LNCaP clone FGC (cell line): ENCODE measurements at regions not wholly inside any gene's neighbourhood (a gene's known extent, or its start where the extent isn't known, plus 50 kb on each side); places are given as distances from the start of the nearest gene placed in this dataset.
"Not testable (repeated sequence)": the region's sequence is repeated elsewhere in the genome, so short reads cannot be mapped to it uniquely, and the experiment has no call there.

ENCODE experiments used
- DNase-seq: peaks from one replicate; pipeline ENCODE4 v3.0.0-alpha.2; 2011; ENCODE audit warnings: low read depth
- H3K4me3 ChIP-seq: 2 replicates; pipeline ENCODE4 v1.5.1; 2011; ENCODE audit warnings: mild to moderate bottlenecking, low read depth, low read length, control low read depth
- CTCF ChIP-seq: IDR thresholded peaks from 2 replicates; pipeline ENCODE4 v1.5.1; 2012; ENCODE audit warnings: mild to moderate bottlenecking; ENCODE audit not compliant: control insufficient read depth, insufficient read depth; ENCODE audit errors: extremely low read depth

- DNase-seq, result no peak
- H3K4me3 ChIP-seq, result no peak overlapping the region
- TF ChIP-seq CTCF, result no peak
Observed at GRCh38 chr2:43006834-43007543, 214.6 kb upstream of the HAAO start.

GRCh38 chr2:43005975-43006833 lies 213.8 kb upstream of the HAAO start:
- no peak for DNase-seq
- TF ChIP-seq CTCF, result no peak
- H3K4me3 ChIP-seq, result no peak overlapping the region

GRCh38 chr2:43005245-43005974 lies 213.0 kb upstream of the HAAO start:
- H3K4me3 ChIP-seq, result no peak overlapping the region
- no peak for TF ChIP-seq CTCF
- no peak for DNase-seq

GRCh38 chr2:43004879-43005244 lies 212.5 kb upstream of the HAAO start:
- no peak for DNase-seq
- TF ChIP-seq CTCF, result no peak
- no peak overlapping the region for H3K4me3 ChIP-seq

- DNase-seq, result not testable (repeated sequence)
Observed at GRCh38 chr2:43004126-43004865, 211.9 kb upstream of the HAAO start.

GRCh38 chr2:43003702-43004101 lies 211.3 kb upstream of the HAAO start:
- no peak overlapping the region for H3K4me3 ChIP-seq
- TF ChIP-seq CTCF, result no peak
- DNase-seq, result no peak

More at GRCh38 chr2:43004126-43004865, 211.9 kb upstream of the HAAO start:
- not testable (repeated sequence) for H3K4me3 ChIP-seq
